ENCODE measurements at regions not wholly inside any gene's neighbourhood (a gene's known extent, or its start where the extent isn't known, plus 50 kb on each side); places are given as distances from the start of the nearest gene placed in this dataset.

DNA sequence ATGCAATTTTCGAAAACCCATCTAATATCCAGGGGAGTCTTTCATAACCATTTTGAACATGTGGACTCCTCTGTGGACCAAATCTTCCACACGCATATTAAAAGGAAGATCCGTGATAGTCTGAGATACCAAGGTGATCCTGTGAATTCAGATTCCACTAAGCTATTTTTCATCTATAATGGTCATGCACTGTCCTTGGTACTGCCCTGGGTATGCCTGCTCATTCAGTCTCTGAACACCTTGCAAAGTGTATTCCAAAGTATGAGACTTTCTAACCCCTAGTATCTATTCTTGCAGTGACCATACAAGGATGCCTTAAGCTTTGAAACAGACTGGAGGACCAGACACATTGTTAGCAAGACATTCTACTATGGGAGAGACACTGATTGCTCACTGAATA, 217.6 kb upstream of the CCDC150 start:
- TF ChIP-seq RAD21 (IDR thresholded peaks at IDR 0.05; ENCODE audit: low read depth) (no peak), CREB1 (IDR thresholded peaks at IDR 0.05; ENCODE audit: low read depth) (no peak), YY1 (IDR thresholded peaks at IDR 0.05; ENCODE audit: low read depth) (no peak), MAX (IDR thresholded peaks at IDR 0.05) (no peak), REST (IDR thresholded peaks at IDR 0.05; ENCODE audit: low read depth) (peak; percentile 80), TEAD4 (IDR thresholded peaks at IDR 0.05) (no peak)
